WTC11 (cell line): ENCODE measurements at regions not wholly inside any gene's neighbourhood (a gene's known extent, or its start where the extent isn't known, plus 50 kb on each side); places are given as distances from the start of the nearest gene placed in this dataset.

Experiments used
- ATAC-seq: fragments of 200-7000 bp; cut with Tn5 transposase; 2 replicates; pipeline ENCODE4 v1.10.0; 2021; ENCODE audit warnings: mild to moderate bottlenecking, moderate library complexity
- CTCF ChIA-PET: fragments of 300-600 bp; sonication (Branson Sonifier 250); formaldehyde crosslinking; loops from one replicate; lab custom pipeline; 2021; ENCODE audit warnings: antibody characterized with exemption; lab: Charles Lee
- POLR2A ChIA-PET: fragments of 350-600 bp; sonication (Branson Sonifier 250); formaldehyde crosslinking; loops from one replicate; lab custom pipeline; 2021; ENCODE audit warnings: antibody characterized with exemption; lab: Charles Lee
- DNase-seq: peaks from one replicate; pipeline ENCODE4 v3.0.0; 2021; ENCODE audit warnings: low spot score
- H3K27ac Mint-ChIP-seq: 2 replicates; pipeline ENCODE4 v1.8.0; 2021; ENCODE audit warnings: mixed read lengths
- H3K27me3 Mint-ChIP-seq: 2 replicates; pipeline ENCODE4 v1.8.0; 2021; ENCODE audit warnings: low read depth, mild to moderate bottlenecking, moderate library complexity, mixed read lengths
- H3K36me3 Mint-ChIP-seq: 2 replicates; pipeline ENCODE4 v1.8.0; 2021; ENCODE audit warnings: mixed read lengths
- H3K4me1 Mint-ChIP-seq: 2 replicates; pipeline ENCODE4 v1.8.0; 2022; ENCODE audit warnings: mixed read lengths
- H3K4me3 Mint-ChIP-seq: 2 replicates; pipeline ENCODE4 v1.8.0; 2021; ENCODE audit warnings: mild to moderate bottlenecking, moderate library complexity, mixed read lengths
- H3K9me3 Mint-ChIP-seq: 2 replicates; pipeline ENCODE4 v1.8.0; 2021; ENCODE audit warnings: mixed read lengths
- ELF4 ChIP-seq: sonication (generic); formaldehyde crosslinking; IDR thresholded peaks from 2 replicates; pipeline ENCODE4 v1.8.1; 2022; ENCODE audit warnings: low read depth, mild to moderate bottlenecking, moderate library complexity, missing genetic modification reagents
- GRHL2 ChIP-seq: fragments of 250-450 bp; sonication (Bioruptor Pico); IDR thresholded peaks from 2 replicates; pipeline ENCODE4 v1.8.0; 2022; ENCODE audit warnings: mild to moderate bottlenecking, moderate library complexity; ENCODE audit not compliant: insufficient replicate concordance, severe bottlenecking
- RELA ChIP-seq: sonication (generic); formaldehyde crosslinking; IDR thresholded peaks from 2 replicates; pipeline ENCODE4 v1.8.1; 2022; ENCODE audit warnings: missing genetic modification reagents, mild to moderate bottlenecking, borderline replicate concordance
- SMAD4 ChIP-seq: sonication (generic); formaldehyde crosslinking; IDR thresholded peaks from 2 replicates; pipeline ENCODE4 v1.8.0; 2022; ENCODE audit warnings: mild to moderate bottlenecking, missing genetic modification reagents
- SP1 ChIP-seq: sonication (generic); formaldehyde crosslinking; conservative IDR thresholded peaks from 2 replicates; pipeline ENCODE4 v1.8.1; 2022; ENCODE audit warnings: missing genetic modification reagents
- ZNF219 ChIP-seq: sonication (generic); formaldehyde crosslinking; IDR thresholded peaks from 2 replicates; pipeline ENCODE4 v1.8.0; 2023; ENCODE audit warnings: missing genetic modification reagents, mild to moderate bottlenecking, borderline replicate concordance
- ZNF232 ChIP-seq: sonication (generic); formaldehyde crosslinking; IDR thresholded peaks from 2 replicates; pipeline ENCODE4 v1.8.0; 2022; ENCODE audit warnings: mild to moderate bottlenecking, missing genetic modification reagents
- ZNF396 ChIP-seq: fragments of 250-450 bp; sonication (Bioruptor Pico); IDR thresholded peaks from 2 replicates; pipeline ENCODE4 v1.8.0; 2021; ENCODE audit warnings: mild to moderate bottlenecking, moderate library complexity, borderline replicate concordance
- TF ChIP-seq, protein P1 (sequence below): sonication (generic); formaldehyde crosslinking; IDR thresholded peaks from 2 replicates; pipeline ENCODE4 v1.8.1; 2023; ENCODE audit warnings: mild to moderate bottlenecking, missing genetic modification reagents, moderate library complexity
- TF ChIP-seq, protein P2 (sequence below): sonication (generic); formaldehyde crosslinking; IDR thresholded peaks from 2 replicates; pipeline ENCODE4 v1.8.0; 2022; ENCODE audit warnings: mild to moderate bottlenecking, missing genetic modification reagents
- TF ChIP-seq, protein P3 (sequence below): sonication (generic); formaldehyde crosslinking; conservative IDR thresholded peaks from 2 replicates; pipeline ENCODE4 v1.8.1; 2022; ENCODE audit warnings: mild to moderate bottlenecking, missing genetic modification reagents
- TF ChIP-seq, protein P4 (sequence below): sonication (generic); formaldehyde crosslinking; conservative IDR thresholded peaks from 2 replicates; pipeline ENCODE4 v1.8.1; 2023; ENCODE audit warnings: mild to moderate bottlenecking, low read depth, missing genetic modification reagents, moderate library complexity
- TF ChIP-seq, protein P5 (sequence below): sonication (generic); formaldehyde crosslinking; IDR thresholded peaks from 2 replicates; pipeline ENCODE4 v1.8.1; 2023; ENCODE audit warnings: mild to moderate bottlenecking, missing genetic modification reagents
- TF ChIP-seq, protein P6 (sequence below): sonication (generic); formaldehyde crosslinking; IDR thresholded peaks from 2 replicates; pipeline ENCODE4 v1.8.0; 2022; ENCODE audit warnings: missing genetic modification reagents

DNA sequence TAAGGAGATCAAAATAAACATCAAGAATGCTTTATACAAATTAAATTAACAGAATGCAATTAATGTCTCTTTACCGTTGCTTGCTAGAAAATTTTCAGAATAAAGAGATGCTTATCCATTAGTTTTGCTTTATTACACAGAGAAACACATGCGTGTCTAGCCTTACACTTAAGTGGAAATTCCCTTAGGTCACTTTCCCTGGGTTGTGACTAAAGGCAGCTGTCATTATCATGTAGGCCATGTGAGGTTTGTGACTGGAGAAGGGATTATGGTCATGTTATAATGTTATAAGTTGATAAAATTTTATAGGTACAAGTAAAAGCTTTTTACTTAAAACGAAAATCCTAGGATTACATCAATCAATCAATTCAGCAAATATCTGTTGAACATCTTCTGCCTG is 121.0 kb downstream of the KCNRG start (continued):
- TF ChIP-seq, protein P1, sequence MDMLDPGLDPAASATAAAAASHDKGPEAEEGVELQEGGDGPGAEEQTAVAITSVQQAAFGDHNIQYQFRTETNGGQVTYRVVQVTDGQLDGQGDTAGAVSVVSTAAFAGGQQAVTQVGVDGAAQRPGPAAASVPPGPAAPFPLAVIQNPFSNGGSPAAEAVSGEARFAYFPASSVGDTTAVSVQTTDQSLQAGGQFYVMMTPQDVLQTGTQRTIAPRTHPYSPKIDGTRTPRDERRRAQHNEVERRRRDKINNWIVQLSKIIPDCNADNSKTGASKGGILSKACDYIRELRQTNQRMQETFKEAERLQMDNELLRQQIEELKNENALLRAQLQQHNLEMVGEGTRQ (CRISPR knock-in tag): no peak
- no peak for TF ChIP-seq ZNF219 (CRISPR knock-in tag)
- TF ChIP-seq, protein P2, sequence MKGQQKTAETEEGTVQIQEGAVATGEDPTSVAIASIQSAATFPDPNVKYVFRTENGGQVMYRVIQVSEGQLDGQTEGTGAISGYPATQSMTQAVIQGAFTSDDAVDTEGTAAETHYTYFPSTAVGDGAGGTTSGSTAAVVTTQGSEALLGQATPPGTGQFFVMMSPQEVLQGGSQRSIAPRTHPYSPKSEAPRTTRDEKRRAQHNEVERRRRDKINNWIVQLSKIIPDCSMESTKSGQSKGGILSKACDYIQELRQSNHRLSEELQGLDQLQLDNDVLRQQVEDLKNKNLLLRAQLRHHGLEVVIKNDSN: no peak
- TF ChIP-seq, all 79 proteins: peak for 0

DNA sequence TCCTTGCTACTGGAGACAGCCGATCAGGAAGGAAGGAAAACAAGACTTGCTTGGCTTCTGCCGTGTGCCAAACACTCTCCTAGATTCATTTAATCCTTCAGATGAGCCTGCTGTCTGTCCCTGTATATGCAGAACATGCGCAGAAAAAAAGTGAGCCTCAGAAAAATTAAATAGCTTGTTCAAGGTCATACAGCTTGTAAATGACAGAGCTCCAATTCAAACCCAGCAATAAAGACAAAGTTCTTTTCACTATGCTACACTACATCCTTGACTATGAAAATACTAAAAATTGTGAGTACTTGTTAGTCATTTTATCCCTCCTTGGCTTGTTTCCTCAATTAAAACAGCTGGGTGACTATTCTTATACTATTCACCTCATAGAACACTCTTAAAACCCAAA is 121.4 kb downstream of the KCNRG start:
- TF ChIP-seq RELA (no peak), ZNF396 (CRISPR knock-in tag) (no peak), SP1 (CRISPR knock-in tag) (no peak), GRHL2 (no peak), ELF4 (CRISPR knock-in tag) (no peak), SMAD4 (no peak), ZNF232 (CRISPR knock-in tag) (no peak)
- TF ChIP-seq, protein P3, sequence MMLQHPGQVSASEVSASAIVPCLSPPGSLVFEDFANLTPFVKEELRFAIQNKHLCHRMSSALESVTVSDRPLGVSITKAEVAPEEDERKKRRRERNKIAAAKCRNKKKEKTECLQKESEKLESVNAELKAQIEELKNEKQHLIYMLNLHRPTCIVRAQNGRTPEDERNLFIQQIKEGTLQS: no peak
- TF ChIP-seq, protein P4, sequence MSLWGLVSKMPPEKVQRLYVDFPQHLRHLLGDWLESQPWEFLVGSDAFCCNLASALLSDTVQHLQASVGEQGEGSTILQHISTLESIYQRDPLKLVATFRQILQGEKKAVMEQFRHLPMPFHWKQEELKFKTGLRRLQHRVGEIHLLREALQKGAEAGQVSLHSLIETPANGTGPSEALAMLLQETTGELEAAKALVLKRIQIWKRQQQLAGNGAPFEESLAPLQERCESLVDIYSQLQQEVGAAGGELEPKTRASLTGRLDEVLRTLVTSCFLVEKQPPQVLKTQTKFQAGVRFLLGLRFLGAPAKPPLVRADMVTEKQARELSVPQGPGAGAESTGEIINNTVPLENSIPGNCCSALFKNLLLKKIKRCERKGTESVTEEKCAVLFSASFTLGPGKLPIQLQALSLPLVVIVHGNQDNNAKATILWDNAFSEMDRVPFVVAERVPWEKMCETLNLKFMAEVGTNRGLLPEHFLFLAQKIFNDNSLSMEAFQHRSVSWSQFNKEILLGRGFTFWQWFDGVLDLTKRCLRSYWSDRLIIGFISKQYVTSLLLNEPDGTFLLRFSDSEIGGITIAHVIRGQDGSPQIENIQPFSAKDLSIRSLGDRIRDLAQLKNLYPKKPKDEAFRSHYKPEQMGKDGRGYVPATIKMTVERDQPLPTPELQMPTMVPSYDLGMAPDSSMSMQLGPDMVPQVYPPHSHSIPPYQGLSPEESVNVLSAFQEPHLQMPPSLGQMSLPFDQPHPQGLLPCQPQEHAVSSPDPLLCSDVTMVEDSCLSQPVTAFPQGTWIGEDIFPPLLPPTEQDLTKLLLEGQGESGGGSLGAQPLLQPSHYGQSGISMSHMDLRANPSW (CRISPR knock-in tag): no peak
- TF ChIP-seq, protein P5, sequence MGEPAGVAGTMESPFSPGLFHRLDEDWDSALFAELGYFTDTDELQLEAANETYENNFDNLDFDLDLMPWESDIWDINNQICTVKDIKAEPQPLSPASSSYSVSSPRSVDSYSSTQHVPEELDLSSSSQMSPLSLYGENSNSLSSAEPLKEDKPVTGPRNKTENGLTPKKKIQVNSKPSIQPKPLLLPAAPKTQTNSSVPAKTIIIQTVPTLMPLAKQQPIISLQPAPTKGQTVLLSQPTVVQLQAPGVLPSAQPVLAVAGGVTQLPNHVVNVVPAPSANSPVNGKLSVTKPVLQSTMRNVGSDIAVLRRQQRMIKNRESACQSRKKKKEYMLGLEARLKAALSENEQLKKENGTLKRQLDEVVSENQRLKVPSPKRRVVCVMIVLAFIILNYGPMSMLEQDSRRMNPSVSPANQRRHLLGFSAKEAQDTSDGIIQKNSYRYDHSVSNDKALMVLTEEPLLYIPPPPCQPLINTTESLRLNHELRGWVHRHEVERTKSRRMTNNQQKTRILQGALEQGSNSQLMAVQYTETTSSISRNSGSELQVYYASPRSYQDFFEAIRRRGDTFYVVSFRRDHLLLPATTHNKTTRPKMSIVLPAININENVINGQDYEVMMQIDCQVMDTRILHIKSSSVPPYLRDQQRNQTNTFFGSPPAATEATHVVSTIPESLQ (CRISPR knock-in tag): no peak
- TF ChIP-seq, protein P6, sequence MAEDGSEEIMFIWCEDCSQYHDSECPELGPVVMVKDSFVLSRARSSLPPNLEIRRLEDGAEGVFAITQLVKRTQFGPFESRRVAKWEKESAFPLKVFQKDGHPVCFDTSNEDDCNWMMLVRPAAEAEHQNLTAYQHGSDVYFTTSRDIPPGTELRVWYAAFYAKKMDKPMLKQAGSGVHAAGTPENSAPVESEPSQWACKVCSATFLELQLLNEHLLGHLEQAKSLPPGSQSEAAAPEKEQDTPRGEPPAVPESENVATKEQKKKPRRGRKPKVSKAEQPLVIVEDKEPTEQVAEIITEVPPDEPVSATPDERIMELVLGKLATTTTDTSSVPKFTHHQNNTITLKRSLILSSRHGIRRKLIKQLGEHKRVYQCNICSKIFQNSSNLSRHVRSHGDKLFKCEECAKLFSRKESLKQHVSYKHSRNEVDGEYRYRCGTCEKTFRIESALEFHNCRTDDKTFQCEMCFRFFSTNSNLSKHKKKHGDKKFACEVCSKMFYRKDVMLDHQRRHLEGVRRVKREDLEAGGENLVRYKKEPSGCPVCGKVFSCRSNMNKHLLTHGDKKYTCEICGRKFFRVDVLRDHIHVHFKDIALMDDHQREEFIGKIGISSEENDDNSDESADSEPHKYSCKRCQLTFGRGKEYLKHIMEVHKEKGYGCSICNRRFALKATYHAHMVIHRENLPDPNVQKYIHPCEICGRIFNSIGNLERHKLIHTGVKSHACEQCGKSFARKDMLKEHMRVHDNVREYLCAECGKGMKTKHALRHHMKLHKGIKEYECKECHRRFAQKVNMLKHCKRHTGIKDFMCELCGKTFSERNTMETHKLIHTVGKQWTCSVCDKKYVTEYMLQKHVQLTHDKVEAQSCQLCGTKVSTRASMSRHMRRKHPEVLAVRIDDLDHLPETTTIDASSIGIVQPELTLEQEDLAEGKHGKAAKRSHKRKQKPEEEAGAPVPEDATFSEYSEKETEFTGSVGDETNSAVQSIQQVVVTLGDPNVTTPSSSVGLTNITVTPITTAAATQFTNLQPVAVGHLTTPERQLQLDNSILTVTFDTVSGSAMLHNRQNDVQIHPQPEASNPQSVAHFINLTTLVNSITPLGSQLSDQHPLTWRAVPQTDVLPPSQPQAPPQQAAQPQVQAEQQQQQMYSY: no peak
- no peaks in the 10 kb centered on the region for H3K9me3 Mint-ChIP-seq
- ATAC-seq (no peak), DNase-seq (no peak)
- H3K4me1 Mint-ChIP-seq: peaks cover 47% of the 10 kb centered on the region
- H3K27me3 Mint-ChIP-seq: peaks cover 56% of the 10 kb centered on the region
- CTCF ChIA-PET: no interaction called here
- no peak overlapping the region for H3K4me3 Mint-ChIP-seq
- no peak overlapping the region for H3K27ac Mint-ChIP-seq
- H3K36me3 Mint-ChIP-seq: no peaks in the 10 kb centered on the region
- POLR2A ChIA-PET: no interaction called here
